GM19238 (cell line): ENCODE measurements at regions not wholly inside any gene's neighbourhood (a gene's known extent, or its start where the extent isn't known, plus 50 kb on each side); places are given as distances from the start of the nearest gene placed in this dataset.
"Not testable (repeated sequence)": the region's sequence is repeated elsewhere in the genome, so short reads cannot be mapped to it uniquely, and the experiment has no call there.

Source experiments
- DNase-seq: peaks from one replicate; pipeline ENCODE4 v3.0.0; 2011; ENCODE audit warnings: low spot score; ENCODE audit not compliant: insufficient read length

DNA sequence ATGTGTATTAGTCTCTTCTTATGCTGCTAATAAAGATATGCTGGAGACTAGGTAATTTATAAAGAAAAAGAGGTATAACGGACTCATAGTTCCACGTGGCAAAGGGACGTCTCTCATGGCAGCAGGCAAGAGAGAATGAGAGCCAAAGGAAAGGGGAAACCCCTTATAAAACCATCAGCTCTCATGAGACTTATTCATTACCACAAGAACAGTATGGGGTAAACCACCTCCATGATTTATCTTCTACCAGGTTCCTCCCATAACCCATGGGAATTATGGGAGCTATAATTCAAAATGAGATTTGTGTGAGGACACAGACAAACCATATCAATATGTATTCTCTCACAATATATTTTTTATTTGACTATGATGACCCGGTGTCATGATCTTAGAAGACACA is 109.1 kb downstream of the UTRN start:
- DNase-seq = no peak

DNA sequence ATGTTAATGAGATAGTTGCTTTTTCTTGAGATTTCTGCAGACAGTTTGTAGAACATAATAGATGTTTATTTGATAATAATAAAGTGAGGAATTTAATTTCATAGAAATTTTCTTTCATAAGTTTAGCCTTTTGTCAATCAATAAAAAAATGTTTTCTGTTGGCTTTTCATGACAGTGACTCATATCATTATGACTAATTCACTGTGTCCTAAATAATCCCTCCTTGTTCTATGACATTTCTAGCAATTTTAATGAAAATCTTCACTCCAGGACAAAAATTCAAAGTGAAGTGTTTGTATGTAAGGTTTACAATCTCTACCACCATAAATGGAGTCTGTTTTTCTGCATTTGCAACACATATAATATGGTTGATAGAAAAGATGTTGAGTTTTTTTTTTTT is 109.9 kb downstream of the UTRN start:
- DNase-seq = no peak

DNA sequence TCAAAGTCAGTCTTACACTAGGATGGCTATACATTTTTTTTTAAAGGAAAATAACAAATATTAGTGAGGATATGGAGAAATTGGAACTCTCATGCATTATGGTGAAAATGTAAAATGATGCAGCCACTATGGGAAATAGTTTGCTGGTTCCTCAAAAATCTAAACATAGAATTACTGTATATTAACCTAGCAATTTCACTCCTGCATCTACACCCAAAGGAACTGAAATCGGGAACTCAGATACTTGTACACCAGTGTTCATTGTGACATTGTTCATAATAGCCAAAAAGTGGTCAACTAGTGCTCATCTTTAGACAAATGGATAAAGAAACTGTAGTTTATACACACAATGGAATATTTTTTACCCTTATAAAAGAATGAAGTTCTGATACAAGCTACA is 110.7 kb downstream of the UTRN start:
- no peak for DNase-seq

DNA sequence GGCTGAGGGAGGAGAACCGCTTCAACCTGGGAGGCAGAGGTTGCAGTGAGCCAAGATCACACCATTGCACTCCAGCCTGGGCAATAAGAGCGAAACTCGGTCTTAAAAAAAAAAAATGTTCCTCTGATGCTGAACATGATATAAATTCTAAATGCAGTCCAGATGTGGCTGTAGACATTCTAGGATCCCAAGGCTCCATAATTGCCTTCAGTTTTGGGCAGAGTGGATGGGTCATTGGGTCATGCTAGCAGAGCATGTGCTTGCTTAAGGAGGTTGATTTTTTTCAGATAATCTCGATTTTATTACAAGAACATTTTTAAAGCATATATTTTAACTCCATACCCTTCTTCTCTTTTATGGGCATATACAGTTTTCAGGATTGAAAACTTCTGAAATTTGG is 112.0 kb downstream of the UTRN start:
- no peak for DNase-seq

DNA sequence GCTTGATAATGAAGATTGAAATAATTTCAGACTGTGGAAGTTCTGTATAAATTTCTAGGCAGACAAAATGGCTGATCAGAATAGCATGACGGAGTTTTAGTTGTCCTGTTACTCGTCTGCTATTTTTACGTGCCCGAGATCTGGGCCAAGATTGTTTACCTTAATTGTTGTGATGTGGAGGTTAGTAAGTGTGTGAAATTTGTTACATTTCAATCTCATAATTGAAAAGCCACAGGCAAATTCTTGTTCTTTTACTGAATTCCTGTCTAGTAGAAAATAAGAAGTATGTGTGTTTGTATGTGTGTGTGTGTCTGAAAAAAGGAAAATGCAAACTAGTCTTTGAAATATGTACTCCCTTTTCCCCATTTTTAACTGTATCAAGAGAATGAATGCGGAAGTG is 115.2 kb downstream of the UTRN start:
- no peak for DNase-seq

DNA sequence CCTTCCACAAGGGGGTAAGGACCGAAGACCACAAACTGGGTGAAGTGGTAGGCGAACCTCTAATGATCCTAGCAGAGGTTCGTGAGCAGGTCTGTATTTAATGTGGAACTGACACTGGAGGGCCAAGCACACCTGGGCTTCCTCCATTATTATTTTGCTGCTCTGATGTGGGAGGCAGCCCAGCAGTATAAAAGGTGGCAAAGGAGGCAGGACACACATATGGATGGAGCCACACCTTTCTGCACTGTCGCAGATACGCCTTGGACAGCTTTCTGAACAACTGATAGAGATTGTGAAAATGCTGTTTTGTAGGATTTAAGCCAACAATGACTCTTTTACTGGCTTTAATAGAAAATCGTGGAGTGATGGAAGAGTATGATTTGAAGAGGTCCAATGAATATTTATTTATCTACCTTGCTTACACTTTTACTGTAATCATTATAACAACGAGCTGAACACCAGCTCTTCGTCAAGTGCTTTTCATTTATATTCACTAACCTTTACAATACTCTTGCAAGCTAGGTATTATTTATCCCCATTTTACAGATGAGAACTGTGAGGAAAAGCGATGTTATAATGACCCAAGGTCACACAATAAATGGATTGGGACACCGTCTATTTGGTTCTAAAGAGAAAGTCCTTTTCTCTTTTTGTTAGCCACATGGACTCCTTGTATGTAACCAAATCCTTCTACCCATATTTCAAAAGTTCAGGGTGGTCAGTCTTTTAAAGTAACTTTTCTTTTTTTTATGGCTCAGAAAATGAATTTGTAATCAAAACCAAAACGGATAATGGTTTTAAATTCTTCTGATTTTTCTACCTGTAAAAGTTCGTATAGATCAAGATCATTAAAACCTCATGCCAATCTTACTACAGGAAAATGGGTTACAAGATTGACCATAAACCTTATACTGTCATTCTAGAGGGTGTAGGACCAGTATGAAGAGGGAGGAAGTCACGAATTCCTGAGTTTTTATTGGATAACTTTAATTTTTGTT is 116.9 kb downstream of the UTRN start:
- DNase-seq = no peak

DNA sequence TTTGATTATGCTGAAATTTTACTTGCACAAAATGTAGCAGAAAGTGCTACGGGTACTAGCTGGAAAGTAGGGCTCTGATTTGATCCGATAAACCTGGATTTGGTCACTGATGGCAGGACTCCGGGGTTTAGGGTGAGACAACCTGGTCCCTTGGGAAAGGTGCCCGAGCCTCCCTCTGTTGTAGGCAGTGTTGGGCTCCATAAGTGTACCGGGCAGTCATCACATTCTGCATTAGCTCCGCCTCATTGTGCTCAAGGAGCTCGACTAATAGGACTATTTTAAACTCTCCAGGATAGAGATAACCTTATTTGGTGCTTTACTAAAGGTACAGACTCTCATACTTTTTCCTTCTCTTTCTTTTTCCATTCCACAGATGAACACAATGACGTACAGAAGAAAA is 117.6 kb downstream of the UTRN start:
- DNase-seq = no peak

DNA sequence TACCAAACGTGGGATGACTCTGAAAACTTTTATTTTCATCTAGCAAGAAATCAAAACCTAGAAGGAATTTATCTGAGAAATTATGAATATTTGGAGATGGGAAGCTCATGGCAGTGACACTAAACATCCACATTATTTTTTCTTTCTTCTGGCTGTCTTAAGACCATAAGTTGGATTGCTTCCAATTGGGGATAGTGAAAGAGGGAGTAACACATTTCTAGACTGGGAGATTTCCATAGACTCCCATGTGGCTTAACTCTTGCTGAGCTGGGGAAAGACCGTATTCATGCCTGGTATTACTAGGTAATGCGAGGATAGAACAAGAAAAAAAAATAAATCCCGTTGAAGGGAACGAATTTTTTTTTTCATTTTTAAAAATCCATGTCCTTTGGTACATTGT is 120.0 kb downstream of the UTRN start:
- no peak for DNase-seq

DNA sequence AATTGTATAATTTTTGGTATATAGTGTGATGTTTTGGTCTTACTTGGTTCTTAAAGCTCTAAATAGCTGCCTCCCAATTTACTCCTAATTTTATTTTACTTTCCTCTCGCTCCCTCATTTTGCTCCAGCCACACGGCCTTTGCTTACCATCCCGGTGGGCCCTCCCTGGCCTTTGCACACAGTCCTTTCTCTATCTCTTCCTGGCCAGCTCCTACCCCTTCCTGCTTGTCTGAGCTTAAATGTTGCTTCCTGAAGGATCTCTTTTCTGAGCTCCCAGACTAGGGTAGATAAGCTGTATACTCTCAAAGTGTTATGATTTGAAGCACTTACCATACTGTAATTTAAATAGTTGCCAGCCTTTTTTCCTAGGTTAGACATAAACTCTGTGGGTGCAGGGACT is 121.7 kb downstream of the UTRN start:
- no peak for DNase-seq

DNA sequence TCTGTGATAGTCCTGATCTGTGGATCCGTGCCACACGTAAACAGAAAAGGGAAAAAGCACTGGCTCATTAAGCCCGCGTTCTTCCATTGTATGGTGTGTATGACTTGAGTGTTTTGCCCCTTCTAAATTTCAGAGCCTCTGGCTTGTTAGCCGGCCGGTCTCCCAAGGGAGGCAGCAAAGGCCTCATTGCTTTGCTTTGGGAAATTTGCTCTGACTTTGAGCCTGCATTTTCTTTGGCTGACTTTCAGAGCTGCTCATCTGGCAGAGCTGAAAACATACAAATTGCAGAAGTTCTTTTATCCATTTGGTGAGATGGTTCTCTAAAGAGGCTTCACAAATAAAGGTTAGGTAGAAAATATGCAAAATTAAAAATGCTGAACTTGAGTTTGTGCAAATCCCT is 123.0 kb downstream of the UTRN start:
- no peak for DNase-seq

DNA sequence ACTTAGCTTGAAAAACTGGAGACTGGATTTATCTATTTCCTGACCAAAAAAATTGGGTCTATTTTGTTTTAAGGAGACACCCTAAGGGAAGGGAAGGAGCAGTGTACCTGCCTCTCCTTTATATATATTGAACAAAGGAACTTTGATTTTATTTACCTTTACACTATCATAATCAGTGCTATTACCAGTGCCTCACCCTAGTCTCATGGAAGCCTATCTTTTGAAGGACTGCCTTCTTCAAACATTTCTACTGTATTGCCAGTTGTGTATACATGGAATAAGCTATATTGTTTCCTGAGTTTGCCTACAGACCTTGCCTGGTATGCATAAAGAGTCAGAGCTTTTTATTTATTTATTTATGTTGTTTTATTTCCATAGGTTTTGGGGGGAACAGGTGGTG is 124.9 kb downstream of the UTRN start:
- no peak for DNase-seq

DNA sequence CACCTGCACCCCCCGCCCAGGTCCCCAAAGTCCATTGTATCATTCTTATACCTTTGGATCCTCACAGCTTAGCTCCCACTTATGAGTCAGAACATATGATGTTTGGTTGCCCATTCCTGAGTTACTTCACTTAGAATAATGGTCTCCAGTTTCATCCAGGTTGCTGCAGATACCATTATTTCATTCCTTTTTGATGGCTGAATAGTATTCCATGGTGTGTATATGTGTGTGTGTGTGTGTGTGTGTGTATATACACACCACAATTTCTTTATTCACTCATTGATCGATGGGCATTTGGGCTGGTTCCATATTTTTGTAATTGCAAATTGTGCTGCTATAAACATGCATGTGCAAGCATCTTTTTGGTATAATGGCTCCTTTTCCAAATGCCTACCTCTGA is 125.4 kb downstream of the UTRN start:
- DNase-seq = not testable (repeated sequence)

DNA sequence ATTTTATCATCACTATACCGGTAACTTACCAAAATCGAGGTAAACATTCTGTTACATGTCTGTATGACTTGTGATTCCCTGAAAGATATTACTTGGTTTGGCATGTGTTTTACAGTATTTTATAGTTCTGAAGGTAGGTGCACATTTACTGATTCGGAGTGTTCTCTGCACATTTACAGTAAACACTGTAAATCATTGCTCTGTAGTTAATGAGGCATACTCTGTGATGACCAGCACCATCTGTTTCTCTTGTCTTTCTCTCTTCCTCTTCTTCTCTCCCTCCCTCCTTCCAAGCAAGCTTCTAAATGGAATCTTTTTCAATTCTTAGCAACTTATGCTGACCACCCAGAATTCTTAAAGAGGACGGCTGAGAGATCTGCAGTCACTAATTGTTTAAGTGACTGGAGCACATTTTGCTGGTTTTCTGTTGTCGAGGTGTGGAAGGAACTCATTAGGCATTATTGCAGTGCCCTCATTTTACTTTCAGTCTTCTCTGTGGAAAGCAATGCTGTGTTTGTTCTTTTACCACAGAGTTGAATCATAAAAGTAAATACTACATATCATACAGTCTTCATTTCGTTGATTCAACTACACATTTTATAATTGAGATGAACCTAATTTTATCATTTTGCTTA is 126.5 kb downstream of the UTRN start:
- no peak for DNase-seq

DNA sequence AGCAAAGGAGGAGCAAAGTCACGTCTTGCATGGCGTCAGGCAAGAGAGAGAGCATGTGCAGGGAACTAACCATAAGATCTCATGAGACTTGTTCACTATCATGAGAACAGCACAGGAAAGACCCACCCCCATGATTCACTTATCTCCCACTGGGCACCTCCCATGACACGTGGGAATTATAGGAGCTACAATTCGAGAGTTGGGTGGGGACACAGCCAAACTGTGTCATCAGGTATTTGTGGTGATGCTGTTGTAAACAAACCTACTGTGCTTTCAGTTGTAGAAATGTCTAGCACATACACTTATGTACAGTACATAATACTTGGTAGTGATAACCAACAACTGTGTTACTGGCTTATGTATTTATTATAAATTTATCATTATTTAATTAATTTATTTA is 128.3 kb downstream of the UTRN start:
- DNase-seq = no peak

DNA sequence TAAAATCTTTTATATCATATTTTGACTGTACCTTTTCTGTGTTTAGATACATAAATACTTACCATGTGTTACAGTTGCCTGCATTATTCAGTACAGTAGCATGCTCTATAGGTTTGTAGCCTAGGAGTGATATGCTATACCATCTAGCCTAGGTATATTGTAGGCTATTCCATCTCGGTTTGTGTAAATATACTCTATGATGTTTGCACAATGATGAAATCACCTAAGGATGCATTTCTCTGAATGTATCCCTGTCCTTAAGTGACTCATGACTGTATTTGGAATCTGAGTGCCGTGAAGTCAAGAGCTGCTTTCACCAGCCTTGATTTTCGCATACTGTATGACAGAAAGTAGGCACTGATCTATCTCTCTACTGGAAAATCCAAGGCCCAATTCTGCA is 129.9 kb downstream of the UTRN start:
- no peak for DNase-seq

DNA sequence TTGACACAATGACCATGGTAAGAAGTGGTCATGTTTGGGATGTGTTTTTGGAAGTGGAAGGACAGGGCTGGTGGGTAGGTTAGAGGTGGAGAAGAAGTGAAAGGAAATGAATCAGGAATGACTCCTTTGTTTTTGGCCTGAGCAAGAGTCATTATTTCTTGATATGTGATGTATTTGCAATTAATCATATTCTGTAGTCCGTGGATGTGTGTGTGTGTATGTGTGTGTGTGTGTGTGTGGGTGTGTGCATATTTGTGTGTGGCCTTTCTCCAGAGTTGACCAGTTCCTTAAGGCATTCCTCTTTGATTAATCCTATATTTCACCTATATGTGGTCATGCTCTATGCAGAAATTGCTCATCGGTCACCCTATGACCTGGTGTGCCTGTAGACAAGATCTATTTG is 130.7 kb downstream of the UTRN start:
- no peak for DNase-seq

DNA sequence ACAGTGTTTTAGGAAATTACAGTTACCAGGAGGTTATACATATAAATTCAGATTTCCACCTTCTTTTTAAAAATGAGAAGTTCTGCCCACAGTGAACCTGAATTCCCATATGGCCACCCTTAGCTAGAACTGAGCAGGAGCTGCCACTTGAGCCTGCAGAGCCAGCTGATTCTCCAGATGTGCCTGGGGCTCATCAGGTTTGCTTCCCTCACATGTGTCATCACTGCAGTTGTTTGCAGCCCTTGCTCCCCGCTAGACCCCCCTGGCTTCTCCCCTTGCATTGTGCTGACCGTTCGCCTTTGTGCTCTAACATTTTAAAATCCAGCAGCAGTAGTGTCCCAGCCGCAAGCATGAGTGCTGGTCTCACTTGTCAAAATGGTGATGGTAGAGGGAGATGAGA is 131.1 kb downstream of the UTRN start:
- no peak for DNase-seq

DNA sequence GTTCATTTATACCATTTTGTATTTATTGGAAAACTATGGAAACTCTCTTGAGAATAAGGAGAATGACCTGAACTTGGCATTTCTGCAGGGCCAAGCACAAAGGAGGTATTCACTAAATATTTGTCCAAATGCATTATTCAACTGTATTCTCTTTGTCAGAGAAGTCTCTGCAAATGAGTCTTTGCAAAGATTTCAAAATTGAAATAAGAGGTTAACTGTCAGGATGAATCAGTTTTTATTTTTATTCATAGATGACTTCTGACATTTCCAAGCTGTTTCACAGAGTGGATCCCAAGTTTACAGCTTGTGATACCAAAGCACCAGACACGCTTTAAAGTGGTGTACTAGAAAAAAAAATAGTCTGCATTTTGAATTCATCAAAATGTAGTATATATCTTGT is 131.6 kb downstream of the UTRN start:
- DNase-seq = no peak

DNA sequence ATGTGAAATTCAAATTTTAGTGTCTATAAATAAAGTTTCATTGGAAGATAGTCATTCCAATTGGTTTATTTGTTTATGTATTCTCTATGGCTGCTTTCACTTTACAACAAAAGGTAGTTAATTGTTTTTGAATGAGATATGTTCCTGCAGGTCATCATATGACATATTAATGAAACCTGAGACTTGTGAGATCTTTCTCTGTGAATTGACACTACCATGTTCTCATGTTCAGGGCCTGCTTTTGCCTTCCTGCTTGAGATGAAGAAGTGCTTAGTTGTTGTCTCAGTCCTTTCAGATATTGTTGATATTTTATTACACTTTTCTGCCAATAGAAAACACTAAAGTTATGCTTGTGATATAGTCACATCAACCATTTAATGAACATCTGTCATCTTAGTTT is 132.5 kb downstream of the UTRN start:
- no peak for DNase-seq

DNA sequence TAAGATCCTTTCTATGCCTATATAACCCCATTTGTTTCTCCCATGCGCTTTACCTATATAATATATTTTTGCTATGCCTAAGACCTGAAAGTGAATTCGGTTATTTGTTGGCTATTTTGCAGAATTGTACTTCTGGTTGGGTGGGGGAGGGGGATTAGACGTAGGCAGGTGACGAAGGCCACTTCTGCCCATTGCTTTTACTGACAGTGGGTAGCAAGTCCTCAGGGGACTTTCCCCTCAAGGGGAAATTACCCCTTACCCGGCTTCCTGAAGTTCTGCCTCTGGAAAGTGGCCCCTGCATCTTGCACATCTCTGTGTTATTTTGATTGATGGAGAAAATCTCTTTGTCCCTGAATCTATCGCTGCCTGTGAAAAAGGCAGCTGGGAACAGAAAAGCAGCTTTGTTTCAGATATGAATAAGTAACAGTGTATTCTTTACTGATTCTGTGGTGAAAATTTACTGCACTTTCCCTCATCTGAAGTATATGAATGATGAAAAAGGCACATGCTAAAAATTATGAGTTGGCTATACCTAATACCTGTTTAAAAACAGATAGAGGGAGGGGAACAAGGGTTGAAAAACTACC is 133.9 kb downstream of the UTRN start:
- no peak for DNase-seq

DNA sequence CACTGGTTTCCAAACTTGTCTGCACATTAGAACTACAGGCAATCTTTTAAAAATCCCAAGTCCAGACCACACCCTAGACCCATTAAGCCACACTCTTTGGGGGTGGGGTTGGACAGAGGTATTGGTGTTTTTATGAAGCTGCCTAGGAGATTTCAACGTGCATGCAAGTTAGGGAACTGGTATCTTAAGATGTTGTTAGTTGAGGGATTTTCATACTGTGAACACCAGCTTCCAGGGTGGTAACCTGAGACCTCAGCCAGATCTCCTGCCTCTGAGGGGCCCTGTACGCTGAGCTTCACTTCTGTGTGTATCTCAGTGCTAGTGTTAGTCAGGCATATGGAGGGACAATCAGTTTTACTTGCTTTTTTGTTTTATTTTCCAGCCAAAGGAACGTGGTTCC is 138.0 kb downstream of the UTRN start:
- DNase-seq = no peak

DNA sequence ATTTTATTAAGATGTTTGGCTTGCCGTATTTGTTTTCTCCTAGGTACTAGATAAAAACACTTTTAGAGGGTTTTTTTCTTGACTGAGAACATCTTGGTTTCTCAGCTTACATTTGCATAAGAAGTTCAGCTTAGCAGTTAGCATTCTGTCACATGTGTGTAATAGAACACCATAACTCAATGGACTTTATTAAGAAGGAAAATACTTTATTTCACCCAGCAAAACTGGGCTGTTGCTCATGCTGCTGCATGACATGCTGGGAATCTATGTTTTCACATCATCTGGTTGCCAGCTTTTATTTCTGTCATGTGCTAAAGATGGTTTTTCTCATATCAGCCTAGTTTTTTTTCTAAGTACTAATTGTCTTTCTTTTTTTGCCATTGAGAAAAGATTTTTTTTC is 144.6 kb downstream of the UTRN start:
- DNase-seq = no peak

DNA sequence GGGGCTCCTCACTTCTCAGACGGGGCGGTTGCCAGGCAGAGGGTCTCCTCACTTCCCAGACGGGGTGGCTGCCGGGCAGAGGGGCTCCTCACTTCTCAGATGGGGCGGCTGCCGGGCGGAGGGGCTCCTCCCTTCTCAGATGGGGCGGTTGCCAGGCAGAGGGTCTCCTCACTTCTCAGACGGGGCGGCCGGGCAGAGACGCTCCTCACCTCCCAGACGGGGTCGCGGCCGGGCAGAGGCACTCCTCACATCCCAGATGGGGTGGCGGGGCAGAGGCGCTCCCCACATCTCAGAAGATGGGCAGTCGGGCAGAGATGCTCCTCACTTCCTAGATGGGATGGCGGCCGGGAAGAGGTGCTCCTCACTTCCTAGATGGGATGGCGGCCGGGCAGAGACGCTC is 148.3 kb downstream of the UTRN start:
- not testable (repeated sequence) for DNase-seq
